Uterus (tissue), 2 donors: ENCODE measurements at regions not wholly inside any gene's neighbourhood (a gene's known extent, or its start where the extent isn't known, plus 50 kb on each side); places are given as distances from the start of the nearest gene placed in this dataset.

ENCODE experiments used
- CTCF ChIP-seq, 4 experiments: fragments of 200-600 bp in 2 of 4; fragments of 450-650 bp in 2 of 4; sonication (generic) in 2 of 4; IDR thresholded peaks; one replicate each; pipeline ENCODE4 v1.5.1; 2016 to 2019; ENCODE audit warnings: antibody characterized with exemption in 4 of 4, mild to moderate bottlenecking in 2 of 4, moderate library complexity in 1 of 4
- POLR2A ChIP-seq, 2 donors: fragments of 450-650 bp; IDR thresholded peaks; one replicate each; pipeline ENCODE4 v1.6.1; 2016; ENCODE audit warnings: antibody characterized with exemption in 2 of 2, mild to moderate bottlenecking in 1 of 2, moderate library complexity in 1 of 2

GRCh38 chrX:11995146-11995545 is 143.1 kb upstream of the FRMPD4 start:
- TF ChIP-seq POLR2A (IDR thresholded peaks at IDR 0.05) (no peak), CTCF (IDR thresholded peaks at IDR 0.05) (no peak)
